ENCODE measurements at regions not wholly inside any gene's neighbourhood (a gene's known extent, or its start where the extent isn't known, plus 50 kb on each side); places are given as distances from the start of the nearest gene placed in this dataset.

GRCh38 chr3:144307951-144308350 lies 336.3 kb downstream of the DIPK2A start:
- no peak for DNase-seq

- no peak for DNase-seq
Observed at GRCh38 chr3:144308396-144308795, 336.8 kb downstream of the DIPK2A start.

GRCh38 chr3:144312702-144313101 lies 341.1 kb downstream of the DIPK2A start:
- DNase-seq: no peak

- no peak for DNase-seq
Observed at GRCh38 chr3:144314946-144315345, 343.3 kb downstream of the DIPK2A start.

GRCh38 chr3:144317961-144318360 lies 346.3 kb downstream of the DIPK2A start:
- DNase-seq: no peak

- DNase-seq: no peak
Observed at GRCh38 chr3:144324076-144324475, 352.5 kb downstream of the DIPK2A start.

GRCh38 chr3:144332868-144333267 lies 361.2 kb downstream of the DIPK2A start:
- DNase-seq: no peak

GRCh38 chr3:144341471-144341870 lies 369.8 kb downstream of the DIPK2A start:
- no peak for DNase-seq

- DNase-seq: no peak
Observed at GRCh38 chr3:144343343-144343742, 371.7 kb downstream of the DIPK2A start.

GRCh38 chr3:144343777-144344176 lies 372.2 kb downstream of the DIPK2A start:
- no peak for DNase-seq

- DNase-seq: no peak
Observed at GRCh38 chr3:144344925-144345548, 373.4 kb downstream of the DIPK2A start.

GRCh38 chr3:144350125-144350524 lies 378.5 kb downstream of the DIPK2A start:
- DNase-seq: no peak

GRCh38 chr3:144351011-144351410 lies 379.4 kb downstream of the DIPK2A start:
- no peak for DNase-seq

GRCh38 chr3:144351773-144352365 lies 380.2 kb downstream of the DIPK2A start:
- no peak for DNase-seq

- DNase-seq: no peak
Observed at GRCh38 chr3:144358191-144358590, 386.6 kb downstream of the DIPK2A start.

- no peak for DNase-seq
Observed at GRCh38 chr3:144361002-144361401, 389.4 kb downstream of the DIPK2A start.

GRCh38 chr3:144362126-144362525 lies 390.5 kb downstream of the DIPK2A start:
- DNase-seq: no peak

- no peak for DNase-seq
Observed at GRCh38 chr3:144363856-144364255, 392.2 kb downstream of the DIPK2A start.

GRCh38 chr3:144364737-144365136 lies 393.1 kb downstream of the DIPK2A start:
- DNase-seq: no peak

- DNase-seq: no peak
Observed at GRCh38 chr3:144369129-144369879, 397.7 kb downstream of the DIPK2A start.

- no peak for DNase-seq
Observed at GRCh38 chr3:144375088-144375487, 403.5 kb downstream of the DIPK2A start.

GRCh38 chr3:144380849-144381248 lies 409.2 kb downstream of the DIPK2A start:
- DNase-seq: no peak

- no peak for DNase-seq
Observed at GRCh38 chr3:144381607-144382006, 410.0 kb downstream of the DIPK2A start.

GRCh38 chr3:144384241-144384979 lies 412.8 kb downstream of the DIPK2A start:
- DNase-seq: no peak

Data from CD4-positive, alpha-beta T cell treated with Interleukin-15 for 1 hour (primary cell).